ENCODE measurements at regions not wholly inside any gene's neighbourhood (a gene's known extent, or its start where the extent isn't known, plus 50 kb on each side); places are given as distances from the start of the nearest gene placed in this dataset.
"Not testable (repeated sequence)": the region's sequence is repeated elsewhere in the genome, so short reads cannot be mapped to it uniquely, and the experiment has no call there.

GRCh38 chr5:86546582-86546981 lies 71.2 kb upstream of the COX7C start:
- ChIA-PET POLR2A (no interaction called here), CTCF (interaction anchor here (0.9 kb wide), 1 partner anchor 19 kb away, joined by 3 read pairs; no protein-coding TSS in a partner anchor)
- no peak for DNase-seq (ENCODE audit: extremely low spot score)
- TF ChIP-seq CTCF (IDR thresholded peaks at IDR 0.05; ENCODE audit: control extremely low read depth, extremely low read depth, low read depth, missing control alignments), result no peak

DNA sequence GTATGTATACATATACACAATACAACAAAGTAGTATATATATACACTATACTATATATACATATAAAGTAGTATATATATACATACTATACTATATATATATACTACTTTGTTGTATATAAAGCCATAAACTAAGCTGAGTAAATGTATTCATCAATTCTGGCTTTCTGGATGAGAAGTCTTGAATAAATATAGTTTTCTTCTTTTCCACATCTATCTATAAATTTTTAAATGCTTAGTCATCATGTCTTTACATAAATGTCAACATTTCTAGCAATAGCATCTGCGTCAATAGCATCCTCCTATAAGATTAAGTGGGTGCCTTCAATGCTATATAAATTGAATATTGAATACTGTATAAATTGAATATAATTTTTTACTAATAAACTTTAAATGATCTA lies 63.1 kb upstream of the COX7C start:
- ChIA-PET POLR2A (no interaction called here), CTCF (no interaction called here)
- no peak for TF ChIP-seq CTCF (IDR thresholded peaks at IDR 0.05; ENCODE audit: control extremely low read depth, extremely low read depth, low read depth, missing control alignments)
- no peak for DNase-seq (ENCODE audit: extremely low spot score)

DNA sequence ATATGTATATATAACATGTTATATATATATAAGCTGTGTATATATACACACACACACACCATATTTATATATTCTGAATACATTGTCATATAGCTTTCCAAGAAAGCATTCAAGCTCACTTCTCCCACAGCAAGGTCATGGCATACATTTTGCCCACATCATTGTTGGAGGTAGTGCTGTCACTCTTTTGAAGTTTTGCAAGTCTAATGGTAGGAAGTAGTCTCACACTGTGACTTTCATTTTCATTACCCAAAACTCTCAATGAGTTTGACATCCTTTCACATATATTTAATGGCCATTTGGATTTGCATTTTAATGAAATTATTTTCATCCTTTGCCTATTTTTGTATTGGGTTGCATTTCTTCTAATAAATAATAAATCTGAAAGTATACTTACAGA lies 59.8 kb upstream of the COX7C start:
- no peak for TF ChIP-seq CTCF (IDR thresholded peaks at IDR 0.05; ENCODE audit: control extremely low read depth, extremely low read depth, low read depth, missing control alignments)
- ChIA-PET CTCF (interaction anchor here (1.3 kb wide), 1 partner anchor 12 kb away, joined by 5 read pairs; no protein-coding TSS in a partner anchor), POLR2A (no interaction called here)
- DNase-seq (ENCODE audit: extremely low spot score), result no peak

DNA sequence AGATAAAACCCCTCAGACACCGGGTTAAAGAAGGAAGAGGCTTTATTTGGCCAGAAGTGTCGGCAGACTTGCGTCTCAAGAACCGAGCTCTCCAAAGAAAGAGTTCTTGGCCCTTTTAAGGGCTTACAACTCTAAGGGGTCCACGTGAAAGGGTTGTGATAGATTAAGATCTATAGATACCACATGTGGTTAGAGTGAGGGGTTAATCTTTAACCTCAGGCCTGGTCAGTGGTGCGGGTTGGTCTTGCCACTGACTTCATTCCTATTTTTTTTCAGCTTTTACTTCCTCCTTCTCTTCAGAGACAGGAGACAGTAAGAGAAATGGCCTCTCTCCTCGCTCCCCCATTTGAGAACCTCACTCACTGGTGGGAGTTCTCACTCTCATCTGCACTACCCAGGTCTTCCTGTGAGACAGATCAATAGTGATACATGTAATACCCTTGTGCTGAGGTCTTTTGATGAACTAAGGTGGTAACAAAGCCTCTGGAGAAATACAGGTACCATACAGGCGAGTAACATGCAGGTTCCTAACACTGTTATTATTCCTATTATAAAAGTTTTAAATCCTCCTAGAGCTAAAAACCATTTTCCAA lies 52.4 kb upstream of the COX7C start:
- no peak for TF ChIP-seq CTCF (IDR thresholded peaks at IDR 0.05; ENCODE audit: control extremely low read depth, extremely low read depth, low read depth, missing control alignments)
- CTCF ChIA-PET, result interaction anchor here (1.2 to 2.9 kb wide), 3 partner anchors 12 to 114 kb away, joined by 4 to 12 read pairs (median 5); no protein-coding TSS in a partner anchor
- POLR2A ChIA-PET, result no interaction called here
- no peak for DNase-seq (ENCODE audit: extremely low spot score)

- POLR2A ChIA-PET; DNase-seq (ENCODE audit: extremely low spot score): not testable (repeated sequence)
- CTCF ChIA-PET, result interaction anchor here (1.2 to 2.9 kb wide), 3 partner anchors 11 to 113 kb away, joined by 4 to 12 read pairs (median 5); no protein-coding TSS in a partner anchor
Measured at GRCh38 chr5:86566030-86566429, 51.7 kb upstream of the COX7C start.

Data from GM10248 (cell line).